HG03139 (cell line): ENCODE measurements at regions not wholly inside any gene's neighbourhood (a gene's known extent, or its start where the extent isn't known, plus 50 kb on each side); places are given as distances from the start of the nearest gene placed in this dataset.
"Not testable (repeated sequence)": the region's sequence is repeated elsewhere in the genome, so short reads cannot be mapped to it uniquely, and the experiment has no call there.

Source experiments
- ATAC-seq: cut with Tn5 transposase; IDR thresholded peaks from one replicate; pipeline ENCODE4 v1.9.1; 2021; ENCODE audit not compliant: unreplicated experiment

DNA sequence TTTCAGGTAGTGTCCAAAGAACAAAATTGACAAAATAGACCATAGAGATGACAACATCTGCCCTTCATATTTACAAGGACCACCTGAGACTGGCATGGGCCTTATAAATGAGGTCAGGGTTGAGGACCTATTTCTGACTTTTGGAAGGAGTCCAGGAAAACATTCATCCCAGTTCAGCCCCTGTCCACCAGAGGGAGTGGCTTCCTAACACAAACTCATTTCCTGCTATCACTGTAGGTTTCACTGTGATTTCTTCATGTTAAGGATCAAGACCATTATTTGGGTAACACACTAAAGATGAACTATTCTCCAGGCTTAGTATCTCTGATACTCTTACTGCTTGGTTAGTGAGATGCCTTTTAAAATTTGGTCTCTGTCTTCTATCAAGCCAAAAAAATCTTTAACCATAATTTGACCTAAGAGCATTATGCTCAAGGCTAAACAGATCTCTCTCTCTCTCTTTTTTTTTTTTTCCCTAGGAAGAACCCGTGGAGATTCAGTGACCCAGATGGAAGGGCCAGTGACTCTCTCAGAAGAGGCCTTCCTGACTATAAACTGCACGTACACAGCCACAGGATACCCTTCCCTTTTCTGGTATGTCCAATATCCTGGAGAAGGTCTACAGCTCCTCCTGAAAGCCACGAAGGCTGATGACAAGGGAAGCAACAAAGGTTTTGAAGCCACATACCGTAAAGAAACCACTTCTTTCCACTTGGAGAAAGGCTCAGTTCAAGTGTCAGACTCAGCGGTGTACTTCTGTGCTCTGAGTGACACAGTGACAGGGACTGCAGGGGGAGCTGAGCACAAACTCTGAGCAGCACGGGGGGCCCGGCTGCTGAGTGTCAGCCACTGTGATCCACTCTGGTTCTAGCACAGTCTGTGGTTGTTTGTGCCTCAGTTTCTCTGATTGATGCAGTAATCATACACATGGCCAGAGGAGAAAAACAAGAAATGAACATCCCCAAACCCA lies 267.6 kb upstream of the OR4E1 start:
- ATAC-seq = no peak

DNA sequence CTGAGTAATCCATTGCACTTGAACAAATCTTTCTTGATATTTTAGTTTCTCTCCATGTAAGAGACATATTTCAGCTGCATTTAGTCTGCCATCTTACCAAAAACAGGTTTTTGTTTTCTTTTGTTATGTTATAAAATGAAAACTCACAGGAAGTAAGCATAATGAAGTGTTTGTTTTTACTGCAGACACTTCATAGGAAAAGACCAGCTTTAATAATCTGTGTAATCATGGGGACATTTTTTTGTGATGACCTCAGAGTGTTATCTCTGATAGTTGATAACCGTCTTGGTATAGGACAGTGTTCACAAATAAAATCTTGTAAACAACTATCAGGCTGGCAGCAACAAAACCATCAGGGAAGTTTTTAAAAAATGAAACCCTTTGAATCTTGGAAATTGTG lies 266.2 kb upstream of the OR4E1 start:
- ATAC-seq = no peak

DNA sequence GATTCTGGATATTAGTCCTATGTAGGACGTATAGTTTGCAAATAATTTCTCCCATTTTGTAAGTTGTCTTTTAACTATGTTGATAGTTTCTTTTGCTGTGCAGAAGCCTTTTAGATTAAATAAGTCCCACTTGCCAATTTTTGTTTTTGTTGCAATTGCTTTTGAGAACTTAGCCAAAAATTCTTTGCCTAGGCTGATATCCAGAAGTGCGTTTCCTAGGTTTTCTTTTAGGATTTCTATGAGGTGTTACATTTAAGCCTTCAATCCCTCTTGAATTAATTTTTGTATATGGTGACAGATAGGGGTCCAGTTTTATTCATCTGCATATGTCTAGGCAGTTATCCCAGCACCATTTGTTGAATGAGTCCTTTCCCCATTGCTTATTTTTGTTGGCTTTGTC lies 264.4 kb upstream of the OR4E1 start:
- no peak for ATAC-seq

DNA sequence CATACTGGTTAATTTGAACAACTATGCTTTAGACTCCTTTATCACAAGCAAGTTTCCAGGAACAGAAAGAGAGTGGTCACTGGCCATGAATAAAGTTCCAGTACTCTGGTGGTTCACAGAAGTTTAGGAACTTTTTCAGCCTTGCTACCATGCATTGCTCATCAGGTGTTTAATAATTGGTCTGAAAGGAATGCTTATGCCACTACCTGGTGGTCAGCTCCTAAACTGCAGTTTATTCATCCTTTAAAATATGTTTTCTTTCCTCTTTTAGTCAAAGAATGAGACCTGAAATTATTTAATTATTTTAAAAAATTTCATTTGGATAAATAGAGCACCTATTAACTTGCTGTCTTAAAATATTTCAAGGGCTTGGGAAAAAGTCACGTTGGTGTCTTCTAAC lies 260.1 kb upstream of the OR4E1 start:
- ATAC-seq = no peak

DNA sequence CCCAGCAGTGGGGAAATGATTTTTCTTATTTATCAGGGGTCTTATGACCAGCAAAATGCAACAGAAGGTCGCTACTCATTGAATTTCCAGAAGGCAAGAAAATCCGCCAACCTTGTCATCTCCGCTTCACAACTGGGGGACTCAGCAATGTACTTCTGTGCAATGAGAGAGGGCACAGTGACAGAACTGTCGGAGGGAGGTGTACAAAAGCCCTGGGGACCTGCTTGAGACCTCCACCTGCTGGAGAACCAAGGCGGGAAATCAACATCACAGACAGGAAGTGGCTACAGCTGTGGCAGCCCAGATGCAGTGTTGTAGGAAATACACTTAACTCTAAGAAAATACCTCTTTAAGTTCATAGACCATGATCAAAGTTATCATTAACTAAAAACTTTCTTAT lies 250.9 kb upstream of the OR4E1 start:
- ATAC-seq = peak; percentile 94

DNA sequence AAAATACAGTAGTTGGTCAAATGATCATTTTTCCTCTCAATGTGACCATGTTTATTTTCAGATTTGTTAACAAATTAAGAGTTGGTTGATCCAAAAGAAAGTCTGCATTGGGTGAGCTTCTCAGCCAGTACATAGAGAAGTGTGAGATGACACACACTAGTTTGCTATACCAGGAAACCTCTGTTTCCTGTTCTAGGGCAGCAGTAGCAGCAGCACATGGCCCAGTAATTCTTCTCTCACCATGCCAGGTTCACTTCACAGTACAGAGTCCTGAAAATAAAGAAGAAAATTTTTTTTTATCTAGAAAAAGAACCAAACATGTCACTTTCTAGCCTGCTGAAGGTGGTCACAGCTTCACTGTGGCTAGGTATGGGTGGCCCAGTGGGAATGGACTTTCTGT lies 250.2 kb upstream of the OR4E1 start:
- no peak for ATAC-seq

DNA sequence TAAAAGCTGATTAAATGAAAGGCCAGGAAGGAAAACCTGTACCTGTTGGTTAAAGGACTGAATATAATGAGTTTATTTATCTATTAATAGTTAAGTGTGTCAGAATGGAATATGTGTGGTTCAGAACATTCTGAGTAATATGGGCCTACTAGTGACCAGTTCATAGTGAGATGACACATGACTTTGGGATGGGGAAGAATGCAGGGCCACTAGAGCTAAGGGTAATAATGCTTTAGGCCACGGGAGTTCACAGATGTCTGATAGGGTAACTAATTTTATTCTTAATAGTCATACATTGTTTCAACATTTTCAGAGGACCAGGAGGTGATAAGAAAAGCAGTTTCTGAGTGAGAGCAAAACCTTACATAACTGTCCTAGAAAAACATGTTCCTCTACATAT lies 247.8 kb upstream of the OR4E1 start:
- no peak for ATAC-seq

DNA sequence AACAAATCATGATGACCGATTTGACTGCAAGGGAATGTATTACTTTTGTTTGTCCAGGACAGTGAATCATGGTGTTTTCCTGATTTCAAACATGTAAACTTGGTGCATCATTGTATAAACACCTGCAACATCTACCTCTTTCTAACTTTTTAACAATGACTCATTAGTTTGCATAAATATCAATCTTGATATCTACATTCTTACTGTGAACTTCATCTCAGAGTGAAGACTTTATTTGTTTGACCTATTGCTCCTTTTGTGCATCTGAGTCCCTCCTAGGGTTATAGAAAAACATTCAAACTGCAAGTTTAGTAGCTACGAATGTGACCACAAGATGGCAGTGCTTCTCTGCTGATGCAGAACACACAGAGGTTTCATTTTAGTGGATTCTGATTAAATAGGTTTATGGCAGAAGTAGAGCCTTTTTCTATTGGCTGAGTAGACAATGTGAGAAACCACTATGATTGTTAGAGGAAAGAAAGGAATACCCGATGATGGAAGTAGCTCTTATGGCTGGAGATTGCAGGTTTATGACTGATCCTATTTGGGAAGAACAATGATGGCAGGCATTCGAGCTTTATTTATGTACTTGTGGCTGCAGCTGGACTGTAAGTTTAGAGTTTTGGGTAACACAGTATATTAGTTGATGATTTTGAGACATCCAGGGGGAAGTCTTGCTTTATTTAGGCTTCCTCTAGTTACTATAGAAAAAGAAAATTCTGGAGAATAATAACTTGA lies 244.2 kb upstream of the OR4E1 start:
- no peak for ATAC-seq

DNA sequence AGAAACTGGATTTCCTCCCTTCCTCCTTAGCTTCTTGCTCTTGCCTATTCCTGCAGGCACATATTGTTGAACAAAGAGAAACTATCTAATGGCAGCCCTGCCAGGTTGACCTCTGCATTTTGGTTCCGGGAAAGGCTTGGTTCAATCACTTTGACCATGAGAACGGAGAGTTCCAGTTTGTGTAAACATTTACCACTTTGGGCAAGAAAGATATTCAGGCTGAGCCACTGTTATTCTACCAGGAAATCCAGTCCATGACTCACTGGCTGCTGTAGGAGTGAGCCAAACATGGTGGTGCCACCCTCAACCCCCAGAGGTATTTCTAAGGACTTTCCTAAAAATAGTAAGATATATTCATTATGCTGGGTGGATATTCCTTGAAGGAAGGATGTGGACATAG lies 242.2 kb upstream of the OR4E1 start:
- no peak for ATAC-seq

DNA sequence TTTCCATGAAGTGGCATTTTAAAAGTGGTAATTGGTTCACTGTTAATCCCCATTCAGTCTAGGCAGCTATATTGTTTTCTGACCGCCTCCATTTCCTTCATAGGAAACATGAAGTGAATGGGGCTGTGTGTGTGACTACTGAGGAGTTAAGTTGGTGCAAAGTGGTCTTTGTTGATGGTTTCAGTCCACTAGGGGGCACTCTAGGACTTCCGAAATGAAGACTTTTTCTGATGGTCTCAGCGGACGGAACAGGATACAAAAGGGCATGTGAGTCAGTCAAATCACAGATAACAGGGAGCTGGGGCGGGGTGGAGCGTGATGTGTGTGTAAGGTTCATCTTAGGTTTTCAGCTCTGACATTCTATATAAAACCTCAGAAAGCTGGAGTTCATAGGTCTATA lies 240.1 kb upstream of the OR4E1 start:
- ATAC-seq = peak; percentile 55

DNA sequence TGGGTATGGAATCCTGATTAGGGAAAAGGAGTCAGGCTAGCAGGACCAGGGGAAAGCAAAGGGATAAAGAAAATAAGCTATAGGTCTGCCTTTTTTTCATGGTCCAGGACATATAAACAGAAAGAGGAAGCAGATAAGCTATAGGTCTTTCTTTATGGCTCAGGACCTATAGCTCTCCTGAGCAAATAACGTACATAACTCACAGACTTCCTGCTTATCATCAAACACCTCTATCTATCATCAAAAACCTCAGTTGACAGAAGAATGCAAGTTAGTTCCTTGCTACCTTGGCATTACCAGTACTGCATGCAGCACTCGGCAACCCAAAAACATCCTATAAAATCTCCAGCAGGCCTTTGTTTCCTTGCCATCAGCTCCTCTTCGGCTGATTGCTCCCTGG lies 238.7 kb upstream of the OR4E1 start:
- ATAC-seq = no peak

DNA sequence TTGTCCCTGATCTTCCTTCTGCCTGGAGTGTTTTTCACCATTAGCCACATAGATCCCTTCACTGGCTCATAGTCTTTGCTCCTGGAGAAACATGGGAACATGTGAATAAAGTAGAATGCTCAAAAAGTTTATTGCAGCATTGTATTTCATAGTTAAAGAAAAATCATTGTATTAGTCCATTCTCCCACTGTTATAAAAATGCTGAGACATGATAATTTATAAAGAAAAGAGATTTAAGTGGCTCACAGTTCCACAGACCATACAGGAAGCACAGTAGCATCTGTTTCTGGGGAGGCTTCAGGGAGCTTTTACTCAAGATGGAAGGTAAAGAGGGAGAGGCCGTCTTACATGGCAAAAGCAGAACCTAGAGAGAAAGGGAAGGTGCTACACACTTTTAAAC lies 238.3 kb upstream of the OR4E1 start:
- no peak for ATAC-seq

DNA sequence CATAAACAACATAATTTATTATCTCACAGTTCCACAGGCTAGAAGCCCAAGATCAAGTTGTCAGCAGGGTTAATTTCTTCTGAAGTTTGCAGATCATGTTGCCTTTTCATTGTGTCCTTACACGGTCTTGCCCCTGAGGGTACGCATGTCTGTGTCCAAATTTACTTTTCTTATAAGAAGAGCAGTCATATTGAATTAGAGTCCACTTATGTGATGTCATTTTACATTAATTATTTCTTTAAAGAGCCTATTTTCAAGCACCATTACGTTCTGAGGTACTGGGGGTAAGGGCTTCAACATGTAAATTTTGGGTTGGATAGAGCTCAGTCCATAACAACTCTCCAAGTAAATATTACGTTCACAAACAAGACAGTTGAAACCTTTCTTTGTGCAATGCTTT lies 236.6 kb upstream of the OR4E1 start:
- ATAC-seq = no peak

DNA sequence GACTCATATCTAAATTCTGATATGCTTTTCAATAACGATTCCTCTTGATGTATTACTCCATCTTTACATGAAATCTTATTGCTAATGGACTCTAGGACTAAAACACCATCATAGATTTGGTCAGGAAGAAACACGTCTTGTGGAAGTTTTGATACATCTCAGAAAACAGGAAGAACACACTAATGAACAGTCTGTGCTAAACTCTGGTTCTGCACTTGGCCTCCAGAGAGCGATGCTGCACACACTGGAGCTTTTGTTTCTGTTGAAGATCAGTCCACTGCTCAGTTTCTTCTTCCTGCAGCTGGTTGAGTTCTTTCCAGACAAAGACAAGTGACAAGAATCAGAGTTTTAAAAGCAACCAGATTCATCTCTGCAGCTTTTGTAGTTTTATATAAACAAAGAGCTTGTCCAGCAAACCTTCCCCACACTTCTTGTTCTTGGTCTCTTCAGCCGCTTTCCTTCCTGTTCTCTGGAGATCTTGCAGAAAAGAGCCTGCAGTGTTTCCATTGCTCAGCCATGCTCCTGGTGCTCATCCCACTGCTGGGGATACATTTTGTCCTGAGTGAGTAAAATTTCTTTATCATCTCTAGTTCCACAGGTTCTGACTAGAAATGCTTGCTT lies 229.1 kb upstream of the OR4E1 start:
- ATAC-seq = no peak

DNA sequence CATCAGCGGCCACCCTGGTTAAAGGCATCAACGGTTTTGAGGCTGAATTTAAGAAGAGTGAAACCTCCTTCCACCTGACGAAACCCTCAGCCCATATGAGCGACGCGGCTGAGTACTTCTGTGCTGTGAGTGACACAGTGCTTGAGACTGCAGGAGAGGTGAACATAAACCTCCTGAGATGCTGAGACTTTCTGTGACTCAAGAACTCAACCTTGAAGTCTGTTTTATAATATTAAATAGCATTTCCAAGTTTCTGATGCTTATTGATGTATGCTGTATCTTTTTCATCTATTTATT lies 221.2 kb upstream of the OR4E1 start:
- not testable (repeated sequence) for ATAC-seq

DNA sequence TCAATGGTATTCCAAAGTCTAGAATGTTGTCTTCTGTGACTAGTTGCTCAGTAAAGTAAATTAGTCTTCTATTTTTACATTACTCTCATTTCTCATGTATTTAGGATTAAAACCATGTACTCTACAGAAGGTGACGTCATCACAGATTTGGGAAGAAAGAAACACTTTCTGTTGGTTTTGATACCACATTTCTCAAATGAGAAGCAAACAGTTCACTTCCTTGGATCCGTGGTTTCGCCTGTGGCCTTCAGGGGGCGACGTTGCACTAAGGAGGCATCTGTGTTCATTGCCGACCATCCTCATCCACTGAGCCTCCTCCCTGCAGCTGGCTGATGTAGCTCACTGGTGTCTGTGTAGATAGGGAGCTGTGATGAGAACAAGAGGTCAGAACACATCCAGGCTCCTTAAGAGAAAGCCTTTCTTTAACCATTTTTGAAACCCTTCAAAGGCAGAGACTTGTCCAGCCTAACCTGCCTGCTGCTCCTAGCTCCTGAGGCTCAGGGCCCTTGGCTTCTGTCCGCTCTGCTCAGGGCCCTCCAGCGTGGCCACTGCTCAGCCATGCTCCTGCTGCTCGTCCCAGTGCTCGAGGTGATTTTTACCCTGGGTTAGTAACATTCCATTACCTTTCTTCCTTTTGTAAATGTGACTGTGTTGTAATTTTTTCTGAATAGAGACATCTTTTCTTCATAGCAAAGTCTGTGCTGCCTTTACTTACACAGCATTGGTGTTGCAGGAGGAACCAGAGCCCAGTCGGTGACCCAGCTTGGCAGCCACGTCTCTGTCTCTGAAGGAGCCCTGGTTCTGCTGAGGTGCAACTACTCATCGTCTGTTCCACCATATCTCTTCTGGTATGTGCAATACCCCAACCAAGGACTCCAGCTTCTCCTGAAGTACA lies 220.6 kb upstream of the OR4E1 start:
- ATAC-seq = no peak

DNA sequence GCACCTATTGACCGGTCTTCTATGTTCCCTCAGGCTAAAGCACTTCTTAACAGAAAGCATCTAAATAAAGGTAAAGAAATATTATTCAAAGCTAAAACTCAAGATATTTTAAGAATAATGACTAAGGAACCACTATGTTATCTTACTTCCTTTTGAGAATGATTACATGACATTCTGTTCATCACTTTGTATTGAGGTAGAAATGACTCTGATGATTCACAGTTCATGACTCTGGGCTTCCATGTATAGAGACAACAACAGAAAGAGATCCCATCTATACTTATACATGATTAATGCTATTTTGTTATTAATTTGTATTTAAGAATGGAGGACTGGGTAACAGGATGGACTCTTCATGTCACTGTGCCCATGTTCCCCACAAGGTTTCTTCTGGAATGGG lies 218.3 kb upstream of the OR4E1 start:
- no peak for ATAC-seq

DNA sequence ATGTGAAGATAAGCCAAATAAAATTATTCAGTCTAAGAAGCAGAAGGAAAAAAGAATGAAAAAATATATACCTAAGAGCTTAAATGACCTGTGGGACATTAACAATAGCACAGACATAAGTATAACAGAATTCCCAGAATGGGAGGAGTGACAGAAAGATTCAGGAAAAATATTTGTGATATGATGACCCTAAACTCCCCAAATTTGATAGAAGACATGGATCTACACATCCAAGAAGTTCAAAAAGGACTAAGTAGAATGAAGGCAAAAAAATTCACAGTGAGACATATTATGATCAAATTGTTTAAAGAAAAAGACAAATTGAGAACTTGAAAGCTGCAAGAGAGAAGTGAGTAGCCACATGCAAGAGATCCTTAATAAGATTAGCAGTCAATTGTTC lies 211.4 kb upstream of the OR4E1 start:
- no peak for ATAC-seq

DNA sequence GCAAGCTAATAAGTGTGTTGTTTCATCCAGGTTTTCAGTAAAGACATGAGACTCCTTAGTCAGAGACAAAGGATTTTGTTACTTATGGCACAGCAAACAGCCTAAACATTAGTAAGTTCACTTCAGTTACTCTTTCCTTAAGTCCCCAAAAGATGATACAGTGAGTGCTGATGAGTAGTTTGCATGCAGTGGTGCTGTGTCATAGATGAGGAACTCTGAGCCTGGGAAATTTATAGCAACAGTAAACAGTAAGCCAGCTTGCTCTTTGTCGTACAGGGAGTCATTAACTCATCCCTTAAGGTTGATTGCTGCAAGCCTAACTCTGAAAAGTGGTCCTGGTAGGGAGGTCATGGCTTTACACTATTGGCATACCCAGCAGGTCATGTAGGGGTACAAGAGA lies 208.6 kb upstream of the OR4E1 start:
- no peak for ATAC-seq

DNA sequence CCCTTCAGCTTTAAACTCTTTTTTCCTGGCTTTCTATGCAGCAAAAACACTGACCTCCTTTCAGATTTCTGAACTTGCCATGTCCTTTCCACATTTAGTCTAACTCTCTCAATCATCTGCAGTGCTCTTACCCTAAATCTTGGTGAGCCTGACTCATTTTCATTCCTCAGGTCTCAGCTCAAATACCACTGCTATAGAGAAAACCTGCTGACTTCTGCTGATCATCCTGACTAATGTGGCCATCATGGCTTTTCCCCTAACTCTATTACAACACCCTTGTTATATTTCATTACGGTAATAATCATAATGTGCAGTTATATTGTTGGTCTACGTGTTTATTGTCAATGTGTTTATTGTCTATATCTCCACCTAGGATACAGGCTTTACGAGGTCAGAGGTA lies 207.3 kb upstream of the OR4E1 start:
- no peak for ATAC-seq

DNA sequence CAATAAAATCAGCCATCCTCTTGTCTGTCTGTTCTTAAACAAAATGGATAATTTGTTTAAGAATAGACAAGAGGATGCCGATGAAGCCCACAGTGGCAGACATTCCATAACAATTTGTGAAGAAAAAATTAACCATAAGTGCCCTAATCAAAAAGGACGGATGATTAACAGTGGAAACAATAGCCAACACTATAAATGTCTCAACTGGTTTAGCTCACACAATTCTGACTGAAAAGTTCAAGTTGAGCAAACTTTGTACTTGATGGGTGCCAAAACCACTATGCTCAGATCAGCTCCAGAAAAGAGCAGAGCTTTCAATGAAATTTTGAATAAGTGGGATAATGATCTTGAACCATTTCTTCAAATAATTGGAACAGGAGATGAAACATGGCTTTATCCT lies 202.2 kb upstream of the OR4E1 start:
- no peak for ATAC-seq
